ENCODE measurements at regions not wholly inside any gene's neighbourhood (a gene's known extent, or its start where the extent isn't known, plus 50 kb on each side); places are given as distances from the start of the nearest gene placed in this dataset.

DNA sequence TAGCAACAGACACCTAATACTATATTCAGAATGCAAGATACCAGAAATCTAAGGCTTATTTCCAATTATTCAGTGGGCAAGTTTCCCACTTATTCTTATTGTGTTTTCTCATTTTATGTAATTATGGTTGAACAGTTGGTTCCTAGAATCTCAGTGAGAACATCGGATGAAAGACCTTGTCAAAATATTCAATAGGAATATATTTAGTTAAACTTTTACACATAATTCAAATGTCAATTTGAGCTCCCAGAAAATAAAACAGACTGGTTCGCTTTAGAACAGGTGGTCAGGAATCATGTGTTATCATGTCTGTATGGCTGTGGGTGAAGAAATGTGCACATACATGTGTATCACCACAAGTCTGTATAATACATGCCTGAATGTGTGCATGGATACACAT, 447.8 kb downstream of the MED10 start:
- DNase-seq: no peak
- no peak overlapping the region for H3K9ac ChIP-seq (ENCODE audit: low read depth, low read length)

DNA sequence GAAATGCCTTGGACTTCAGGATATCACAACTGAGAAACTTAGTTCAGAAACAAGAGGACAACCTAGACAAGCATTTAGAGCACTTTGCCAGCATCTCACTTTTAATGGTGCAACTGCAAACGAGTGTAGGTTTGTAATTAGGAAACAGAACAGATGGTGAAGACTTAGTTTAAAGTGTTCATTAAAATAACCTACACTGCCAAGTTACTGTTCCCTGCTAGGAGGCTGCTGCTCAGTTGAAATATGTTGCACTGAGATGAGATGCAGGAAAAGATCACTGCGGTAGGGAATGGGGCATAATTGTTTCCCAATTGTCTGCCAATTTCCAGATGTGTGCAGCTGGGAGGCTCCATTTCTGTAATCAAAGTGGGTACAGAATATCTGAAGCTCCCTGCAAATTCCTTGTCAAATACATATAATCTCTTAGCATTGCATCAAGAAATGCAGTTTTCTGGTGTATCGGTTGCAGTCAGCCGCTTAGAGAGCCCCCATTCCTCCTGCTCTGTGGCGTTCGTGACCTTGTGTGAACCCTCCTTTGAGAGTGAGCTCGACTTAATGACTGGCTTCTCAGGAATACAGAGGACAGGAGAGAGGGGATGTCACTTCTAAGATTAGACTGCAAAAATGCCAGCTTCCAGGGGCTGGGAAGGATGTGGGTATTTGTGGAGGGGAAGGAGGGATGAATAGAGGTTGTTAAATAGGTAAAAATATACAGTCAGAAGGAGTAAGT, 448.9 kb downstream of the MED10 start:
- no peaks in the 10 kb centered on the region for H3K36me3 ChIP-seq (ENCODE audit: insufficient read depth, low read length)
- no peak overlapping the region for H3K4me2 ChIP-seq (ENCODE audit: insufficient read depth, low read length)
- no peak overlapping the region for H3K27ac ChIP-seq (ENCODE audit: low read length)
- H3K9me3 ChIP-seq (ENCODE audit: insufficient read depth, low read length, severe bottlenecking): no peaks in the 10 kb centered on the region
- H2AFZ ChIP-seq (ENCODE audit: low read depth, low read length): no peak overlapping the region
- no peak overlapping the region for H3K9ac ChIP-seq (ENCODE audit: low read depth, low read length)
- ATAC-seq (ENCODE audit: insufficient read depth, low read depth) (no peak), DNase-seq (no peak)
- H3K79me2 ChIP-seq (ENCODE audit: insufficient read depth, low read length): no peaks in the 10 kb centered on the region
- no peak overlapping the region for H3K4me3 ChIP-seq (ENCODE audit: low read depth in 1 of 2, low read length in 2 of 2)
- no peaks in the 10 kb centered on the region for H4K20me1 ChIP-seq (ENCODE audit: insufficient read depth, low read length)
- H3K4me1 ChIP-seq (ENCODE audit: insufficient read depth, low read length): no peaks in the 10 kb centered on the region
- no peaks in the 10 kb centered on the region for H3K27me3 ChIP-seq (ENCODE audit: insufficient read depth, low read length, poor library complexity)
- TF ChIP-seq, protein P1, sequence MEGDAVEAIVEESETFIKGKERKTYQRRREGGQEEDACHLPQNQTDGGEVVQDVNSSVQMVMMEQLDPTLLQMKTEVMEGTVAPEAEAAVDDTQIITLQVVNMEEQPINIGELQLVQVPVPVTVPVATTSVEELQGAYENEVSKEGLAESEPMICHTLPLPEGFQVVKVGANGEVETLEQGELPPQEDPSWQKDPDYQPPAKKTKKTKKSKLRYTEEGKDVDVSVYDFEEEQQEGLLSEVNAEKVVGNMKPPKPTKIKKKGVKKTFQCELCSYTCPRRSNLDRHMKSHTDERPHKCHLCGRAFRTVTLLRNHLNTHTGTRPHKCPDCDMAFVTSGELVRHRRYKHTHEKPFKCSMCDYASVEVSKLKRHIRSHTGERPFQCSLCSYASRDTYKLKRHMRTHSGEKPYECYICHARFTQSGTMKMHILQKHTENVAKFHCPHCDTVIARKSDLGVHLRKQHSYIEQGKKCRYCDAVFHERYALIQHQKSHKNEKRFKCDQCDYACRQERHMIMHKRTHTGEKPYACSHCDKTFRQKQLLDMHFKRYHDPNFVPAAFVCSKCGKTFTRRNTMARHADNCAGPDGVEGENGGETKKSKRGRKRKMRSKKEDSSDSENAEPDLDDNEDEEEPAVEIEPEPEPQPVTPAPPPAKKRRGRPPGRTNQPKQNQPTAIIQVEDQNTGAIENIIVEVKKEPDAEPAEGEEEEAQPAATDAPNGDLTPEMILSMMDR (IDR thresholded peaks at IDR 0.05; ENCODE audit: borderline replicate concordance, extremely low read depth, low read length, poor library complexity, severe bottlenecking): no peak

More for the DNA sequence above, 447.8 kb downstream of the MED10 start:
- Histone ChIP-seq H3K27ac (ENCODE audit: low read length) (no peak overlapping the region), H3K36me3 (ENCODE audit: insufficient read depth, low read length) (no peaks in the 10 kb centered on the region), H3K4me1 (ENCODE audit: insufficient read depth, low read length) (no peaks in the 10 kb centered on the region), H3K79me2 (ENCODE audit: insufficient read depth, low read length) (no peaks in the 10 kb centered on the region), H3K4me3 (ENCODE audit: low read depth in 1 of 2, low read length in 2 of 2) (no peak overlapping the region), H3K27me3 (ENCODE audit: insufficient read depth, low read length, poor library complexity) (no peaks in the 10 kb centered on the region), H4K20me1 (ENCODE audit: insufficient read depth, low read length) (no peaks in the 10 kb centered on the region), H3K9me3 (ENCODE audit: insufficient read depth, low read length, severe bottlenecking) (no peaks in the 10 kb centered on the region), H3K4me2 (ENCODE audit: insufficient read depth, low read length) (no peak overlapping the region), H2AFZ (ENCODE audit: low read depth, low read length) (no peak overlapping the region)
- ATAC-seq (ENCODE audit: insufficient read depth, low read depth): no peak
- no peak for TF ChIP-seq EZH2 (IDR thresholded peaks at IDR 0.05; ENCODE audit: borderline replicate concordance, low read depth, low read length, severe bottlenecking)
- TF ChIP-seq, protein P1 (IDR thresholded peaks at IDR 0.05; ENCODE audit: borderline replicate concordance, extremely low read depth, low read length, poor library complexity, severe bottlenecking): no peak

DNA sequence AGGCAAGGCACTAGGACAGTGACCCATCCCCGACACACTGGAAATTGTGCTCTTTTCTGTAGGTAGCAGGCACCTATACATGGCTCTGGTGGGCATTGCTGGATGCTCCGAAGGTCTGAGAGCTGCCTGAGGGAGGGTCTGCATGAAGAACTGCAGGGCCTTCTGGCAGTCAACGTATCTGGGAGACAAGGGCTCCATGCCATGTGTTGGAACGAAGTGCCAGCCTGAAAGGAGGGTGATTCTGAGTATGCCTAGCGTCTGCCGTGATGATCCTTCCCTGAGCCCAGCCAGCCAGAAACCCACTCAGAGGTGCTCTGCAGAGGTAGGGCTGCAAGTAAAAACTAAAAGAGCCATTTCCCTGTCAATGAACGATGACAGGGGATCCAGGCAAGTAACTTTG, 453.2 kb downstream of the MED10 start:
- no peak overlapping the region for H3K27ac ChIP-seq (ENCODE audit: low read length)
- no peak overlapping the region for H2AFZ ChIP-seq (ENCODE audit: low read depth, low read length)
- H3K9me3 ChIP-seq (ENCODE audit: insufficient read depth, low read length, severe bottlenecking): no peaks in the 10 kb centered on the region
- no peaks in the 10 kb centered on the region for H3K79me2 ChIP-seq (ENCODE audit: insufficient read depth, low read length)
- no peak for ATAC-seq (ENCODE audit: insufficient read depth, low read depth)
- H3K9ac ChIP-seq (ENCODE audit: low read depth, low read length): no peak overlapping the region
- no peak for DNase-seq
- no peaks in the 10 kb centered on the region for H3K27me3 ChIP-seq (ENCODE audit: insufficient read depth, low read length, poor library complexity)
- H3K4me3 ChIP-seq (ENCODE audit: low read depth in 1 of 2, low read length in 2 of 2): no peak overlapping the region
- no peak overlapping the region for H3K4me2 ChIP-seq (ENCODE audit: insufficient read depth, low read length)
- H3K4me1 ChIP-seq (ENCODE audit: insufficient read depth, low read length): no peaks in the 10 kb centered on the region
- no peaks in the 10 kb centered on the region for H4K20me1 ChIP-seq (ENCODE audit: insufficient read depth, low read length)
- TF ChIP-seq, protein P1 (IDR thresholded peaks at IDR 0.05; ENCODE audit: borderline replicate concordance, extremely low read depth, low read length, poor library complexity, severe bottlenecking): no peak
- TF ChIP-seq EZH2 (IDR thresholded peaks at IDR 0.05; ENCODE audit: borderline replicate concordance, low read depth, low read length, severe bottlenecking): no peak
- no peaks in the 10 kb centered on the region for H3K36me3 ChIP-seq (ENCODE audit: insufficient read depth, low read length)
